CD4-positive, alpha-beta T cell treated with Interleukin-17A for 4 hours (primary cell): ENCODE measurements at regions not wholly inside any gene's neighbourhood (a gene's known extent, or its start where the extent isn't known, plus 50 kb on each side); places are given as distances from the start of the nearest gene placed in this dataset.

Experiments
- DNase-seq: peaks from one replicate; pipeline ENCODE4 v3.0.0-alpha.2; 2020; ENCODE audit warnings: mixed read lengths

DNA sequence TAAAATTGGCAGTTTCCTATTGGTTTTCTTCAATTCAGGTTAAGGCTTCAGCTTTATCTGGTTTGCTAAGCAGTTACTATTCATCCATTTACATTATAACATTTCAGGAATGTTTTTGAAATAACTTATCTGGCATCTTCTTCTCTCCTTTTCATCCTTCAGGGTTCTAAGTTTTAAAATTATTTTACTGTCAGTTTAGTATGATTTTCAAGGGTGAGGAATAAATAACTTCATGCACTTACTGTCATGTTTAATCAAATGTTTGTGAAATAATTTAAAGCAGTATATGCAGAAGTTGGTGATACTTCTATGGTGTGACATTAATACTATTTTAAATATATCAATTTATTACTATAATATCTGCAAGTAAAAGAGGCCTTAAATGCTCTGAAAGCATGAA is 338.1 kb upstream of the MMS22L start:
- DNase-seq: no peak

DNA sequence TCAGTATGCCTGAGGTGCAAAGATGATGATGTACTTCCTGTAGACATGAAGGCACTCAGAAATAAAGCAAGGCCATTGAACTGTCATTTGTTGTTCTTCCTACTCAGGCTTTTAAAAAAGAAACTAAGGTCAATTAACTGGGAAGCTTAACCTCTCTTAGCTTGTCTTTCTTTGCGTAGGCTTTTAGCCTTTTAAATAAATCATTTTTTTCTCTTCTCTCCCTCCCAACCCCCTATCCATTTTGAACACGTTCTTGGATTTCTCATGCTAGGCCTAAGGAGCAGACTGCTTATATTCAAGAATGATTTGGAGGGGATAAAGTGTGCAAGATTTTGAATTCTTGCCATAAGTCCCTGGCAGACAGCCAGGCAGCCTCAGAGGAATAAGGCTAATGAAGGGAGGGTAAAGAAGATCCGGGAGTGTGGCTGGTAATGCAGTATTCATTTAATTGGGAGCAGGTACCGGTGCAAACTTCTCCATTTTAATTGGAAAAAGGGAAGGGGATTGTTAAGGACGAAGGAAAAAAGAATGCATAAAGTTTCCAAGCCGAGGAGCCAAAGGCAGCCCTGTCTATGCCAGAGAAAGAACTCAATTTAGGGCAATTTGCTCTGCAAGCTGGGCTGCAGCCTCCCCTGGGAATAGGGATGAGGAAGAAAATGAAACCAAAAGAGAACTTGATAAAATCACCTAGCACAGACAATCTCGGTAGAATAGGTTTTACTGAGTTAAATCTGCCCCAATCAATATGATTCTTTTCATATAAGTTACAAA is 343.8 kb upstream of the MMS22L start:
- no peak for DNase-seq

DNA sequence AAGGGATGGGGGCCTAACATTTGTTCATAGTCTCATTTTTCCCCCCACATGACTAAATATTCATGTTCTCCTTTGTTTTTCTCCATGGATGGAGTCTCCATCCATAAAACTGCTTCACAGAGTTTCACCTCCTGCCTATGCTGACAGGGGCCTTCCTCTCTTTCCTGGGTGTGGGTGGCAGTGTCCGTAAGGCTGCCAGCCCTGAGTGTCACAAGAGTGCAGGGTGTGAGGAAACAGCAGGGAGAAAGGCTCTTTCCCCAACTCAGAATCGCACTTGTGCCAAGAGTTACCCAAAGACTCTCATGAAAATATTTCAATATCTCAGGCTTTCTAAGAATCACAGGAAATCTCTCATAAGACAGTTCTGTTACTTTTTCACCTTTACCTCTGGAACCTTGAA is 346.2 kb upstream of the MMS22L start:
- DNase-seq: no peak

DNA sequence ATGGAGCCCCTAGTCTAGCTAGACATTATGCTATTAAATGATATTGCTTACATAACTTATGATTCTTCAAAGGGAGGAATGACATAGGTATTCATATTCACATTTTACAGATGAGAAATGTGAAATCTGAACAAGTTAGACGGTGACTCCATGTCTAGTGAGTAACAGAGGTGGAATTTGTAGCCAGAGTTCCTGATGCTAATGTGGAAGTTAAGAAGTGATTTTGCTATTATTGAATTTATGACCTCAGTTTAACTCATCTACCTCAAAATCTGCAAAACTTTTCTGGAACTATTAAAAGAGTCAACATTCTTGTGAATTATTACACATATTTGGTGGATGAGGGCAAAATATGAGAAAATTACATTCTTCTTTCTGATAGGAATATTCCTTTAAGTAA is 347.6 kb upstream of the MMS22L start:
- no peak for DNase-seq

DNA sequence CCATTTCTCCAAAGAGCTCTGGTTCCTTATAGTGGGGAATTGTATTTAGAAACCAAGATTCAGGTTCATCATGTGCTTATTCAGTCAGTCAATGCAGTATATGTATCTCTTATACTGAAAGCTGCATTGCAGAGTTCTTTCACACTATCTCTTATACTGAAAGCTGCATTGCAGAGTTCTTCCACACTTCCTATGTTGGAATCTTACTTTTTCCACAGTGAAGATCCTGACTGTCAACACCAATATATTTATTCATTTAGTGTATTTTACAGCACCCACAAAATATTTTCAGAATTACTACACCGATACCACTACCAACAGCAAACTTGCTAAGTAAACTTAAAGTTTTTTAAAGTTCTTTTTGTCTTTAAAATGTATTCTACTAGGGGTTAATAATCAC is 349.3 kb upstream of the MMS22L start:
- no peak for DNase-seq

DNA sequence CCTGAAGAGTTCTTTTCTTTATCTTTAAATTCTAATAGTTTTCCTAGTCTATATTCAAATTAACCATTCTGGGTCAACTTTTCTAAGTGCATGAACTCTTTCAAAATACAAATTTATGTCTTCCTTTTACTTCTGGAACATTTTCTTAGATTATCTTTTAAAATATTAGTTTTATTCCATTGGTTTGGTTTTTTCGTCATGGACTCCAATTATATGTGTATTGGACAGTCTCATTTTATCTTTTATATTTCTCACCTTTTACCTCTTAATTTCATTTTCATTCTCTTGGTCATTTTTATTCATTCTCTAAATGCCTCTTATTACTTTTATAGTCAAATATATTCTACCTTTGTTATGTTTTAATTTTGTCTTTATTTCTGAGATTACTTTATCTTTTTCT is 356.7 kb upstream of the MMS22L start:
- no peak for DNase-seq

DNA sequence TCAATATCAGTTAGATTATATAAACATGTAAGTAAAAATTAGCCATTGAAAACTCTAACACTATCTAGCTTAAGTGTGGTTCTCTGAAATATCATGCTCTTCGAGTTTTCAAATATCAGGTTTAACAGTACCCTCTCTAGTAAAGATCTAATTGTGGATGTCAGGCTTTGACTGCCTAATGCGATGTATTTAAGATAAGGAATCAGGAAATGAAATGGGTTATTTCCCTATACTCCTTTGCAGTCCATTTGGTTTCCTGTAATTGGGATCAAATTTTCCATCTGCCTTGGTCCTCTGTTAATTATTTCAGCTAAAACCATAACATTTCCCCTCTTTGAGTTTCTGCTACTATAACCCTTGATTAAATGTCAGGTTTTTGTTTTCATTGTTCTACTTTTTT is 361.3 kb upstream of the MMS22L start:
- no peak for DNase-seq

DNA sequence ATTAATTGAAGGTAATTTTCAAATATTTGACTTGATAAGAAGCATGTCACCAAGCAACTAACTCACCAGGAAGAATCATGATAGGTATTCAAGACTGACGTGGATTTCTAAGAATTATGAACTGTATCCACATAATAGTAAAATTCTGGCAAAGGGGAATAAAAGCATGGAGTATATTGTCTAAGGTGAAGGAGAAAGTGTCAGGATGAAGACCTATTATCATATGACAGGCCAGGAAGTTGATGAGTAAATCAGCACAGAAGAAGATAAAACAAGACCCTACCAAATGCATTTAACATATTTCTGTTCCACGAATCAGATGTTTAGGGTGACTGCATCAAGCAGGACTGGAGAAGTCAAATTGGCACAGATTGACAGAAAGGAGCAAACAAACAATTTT is 362.7 kb upstream of the MMS22L start:
- no peak for DNase-seq

DNA sequence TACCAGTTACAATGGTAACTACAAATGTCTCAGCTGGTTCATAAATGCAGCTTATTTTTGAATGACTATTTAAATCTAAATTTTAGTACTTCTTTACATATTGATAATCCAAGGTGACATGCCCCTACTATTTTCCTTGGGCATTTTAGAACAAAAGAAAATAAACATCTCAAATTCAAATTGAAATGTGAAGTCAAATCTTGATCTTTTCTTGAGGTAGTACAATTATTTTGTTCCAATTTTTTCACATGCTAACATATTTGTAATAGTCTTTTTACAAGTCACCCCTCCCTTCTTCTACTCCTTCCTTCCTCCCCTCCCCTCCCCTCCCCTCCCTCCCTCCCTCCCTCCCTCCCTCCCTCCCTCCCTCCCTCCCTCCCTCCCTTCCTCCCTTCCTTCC is 370.1 kb upstream of the MMS22L start:
- DNase-seq: no peak

DNA sequence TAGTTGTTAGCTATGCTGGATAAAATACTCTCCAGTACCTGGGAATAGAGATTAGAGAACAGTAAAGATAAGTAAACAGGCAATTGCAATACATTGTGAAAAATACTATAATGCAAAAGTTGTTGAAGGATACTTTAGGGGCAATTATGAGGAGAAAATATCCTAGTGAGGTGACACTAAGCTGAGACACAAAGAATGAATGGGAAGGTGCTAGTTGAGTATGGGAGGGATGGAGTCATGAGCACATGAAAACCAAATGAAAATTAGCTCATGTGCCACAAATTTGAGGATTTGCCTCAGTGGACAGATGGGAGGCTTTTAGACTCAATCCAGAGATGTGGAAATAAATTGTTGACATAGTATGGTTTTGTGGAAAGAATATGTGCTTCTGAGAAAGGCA is 370.5 kb upstream of the MMS22L start:
- DNase-seq: no peak

DNA sequence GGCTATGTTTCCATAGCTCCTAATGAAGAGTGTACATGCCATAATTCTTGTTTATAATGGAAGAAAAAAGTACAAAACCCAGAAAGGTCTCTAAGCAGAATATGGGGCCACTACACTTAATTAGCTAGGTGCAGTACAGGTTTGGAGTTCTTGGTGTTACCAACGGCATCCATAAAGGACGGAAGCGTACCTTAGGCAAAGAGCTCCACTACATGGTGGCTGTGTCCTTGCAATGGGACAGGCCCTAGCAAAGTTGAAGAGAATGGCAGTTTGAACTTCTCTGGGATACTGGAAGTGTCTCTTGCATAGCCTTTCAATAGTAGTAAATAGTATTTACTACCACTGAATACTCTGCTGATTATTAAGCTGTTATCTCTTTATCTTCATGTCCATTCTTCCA is 371.7 kb upstream of the MMS22L start:
- no peak for DNase-seq

DNA sequence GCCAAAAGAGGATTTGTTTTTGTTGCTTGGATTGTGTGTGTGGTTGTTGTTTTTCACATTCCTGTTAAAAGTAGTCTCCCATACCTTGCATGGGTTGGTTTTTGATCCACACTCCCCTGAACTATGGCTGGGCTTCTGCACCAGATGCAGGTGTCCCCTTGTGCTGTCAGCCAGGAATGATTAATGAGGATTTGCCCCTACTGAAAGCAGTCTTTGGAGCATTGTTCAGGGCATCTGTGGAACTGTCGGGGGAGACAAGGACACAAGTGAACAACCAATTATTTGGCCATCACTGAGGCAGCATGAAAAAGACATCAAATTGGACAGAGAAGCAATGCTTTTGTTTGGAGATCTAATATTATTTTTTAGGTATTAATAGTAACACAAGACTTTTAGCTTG is 373.2 kb upstream of the MMS22L start:
- no peak for DNase-seq

DNA sequence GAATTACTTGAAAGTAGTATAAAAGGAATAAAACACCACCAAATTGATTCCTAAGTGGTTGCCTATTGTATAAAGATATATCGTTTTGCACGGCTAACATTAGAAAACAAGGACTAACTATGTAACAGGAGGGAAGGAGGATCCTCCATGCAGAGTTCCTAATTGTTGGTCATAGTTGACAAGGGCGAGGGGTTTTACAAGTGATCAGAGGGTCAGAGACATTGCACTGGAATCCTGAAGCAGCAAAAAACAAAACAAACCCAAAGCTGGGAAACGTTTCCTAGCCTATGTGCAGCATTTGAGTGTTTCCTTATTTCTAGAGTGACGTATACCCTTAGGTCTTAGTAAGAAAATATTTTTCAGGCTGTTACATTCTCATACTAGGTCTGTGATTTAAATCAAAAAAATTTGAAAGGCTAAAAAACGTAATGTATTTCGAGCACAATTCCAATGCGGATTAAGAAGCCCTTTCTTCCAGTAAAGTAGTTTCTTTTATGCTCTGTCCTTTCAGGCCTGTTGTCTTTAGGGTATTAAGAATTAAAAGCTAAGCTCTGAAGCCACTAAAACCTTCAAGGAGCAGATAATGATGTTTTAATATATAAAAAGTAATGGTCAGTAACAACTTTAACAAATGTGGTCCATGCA is 373.8 kb upstream of the MMS22L start:
- no peak for DNase-seq

DNA sequence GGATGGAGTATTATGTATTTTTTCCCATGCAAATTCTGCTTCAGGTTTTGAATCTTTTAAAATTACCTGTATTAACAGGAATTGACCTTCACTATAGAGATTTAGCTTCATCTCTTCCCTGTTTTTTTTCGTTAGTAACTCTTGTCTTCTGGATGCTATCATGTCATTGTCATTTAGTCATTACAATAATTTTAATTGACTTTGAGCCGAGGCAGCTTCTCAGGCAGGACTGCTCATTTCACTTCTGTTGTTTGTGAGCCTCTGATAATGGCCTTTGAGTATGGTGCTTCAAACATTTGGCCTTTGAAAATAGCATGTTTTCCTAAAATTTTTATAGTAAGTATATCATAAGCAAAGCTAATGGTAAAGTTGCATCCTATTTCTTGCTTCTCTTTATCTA is 375.1 kb upstream of the MMS22L start:
- DNase-seq: no peak

DNA sequence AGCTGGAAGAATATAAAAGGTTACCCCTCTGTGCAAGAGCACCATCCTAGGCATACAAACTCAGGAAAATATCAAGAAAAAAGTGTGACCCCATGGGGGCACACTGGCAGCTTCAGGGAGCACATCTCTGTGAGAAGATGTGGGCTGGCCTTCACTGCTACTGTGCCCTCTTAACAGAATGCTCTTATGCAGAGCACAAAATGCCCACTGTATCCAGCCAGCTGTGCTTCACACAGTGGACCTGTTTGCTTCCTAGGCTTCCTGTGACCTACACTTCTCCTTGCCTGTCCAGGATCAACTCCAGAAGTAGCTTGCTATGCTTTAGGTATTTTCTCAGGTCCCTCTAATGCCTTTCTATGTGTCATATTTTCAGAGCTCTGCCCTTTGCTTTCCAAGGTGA is 380.2 kb upstream of the MMS22L start:
- DNase-seq: no peak

DNA sequence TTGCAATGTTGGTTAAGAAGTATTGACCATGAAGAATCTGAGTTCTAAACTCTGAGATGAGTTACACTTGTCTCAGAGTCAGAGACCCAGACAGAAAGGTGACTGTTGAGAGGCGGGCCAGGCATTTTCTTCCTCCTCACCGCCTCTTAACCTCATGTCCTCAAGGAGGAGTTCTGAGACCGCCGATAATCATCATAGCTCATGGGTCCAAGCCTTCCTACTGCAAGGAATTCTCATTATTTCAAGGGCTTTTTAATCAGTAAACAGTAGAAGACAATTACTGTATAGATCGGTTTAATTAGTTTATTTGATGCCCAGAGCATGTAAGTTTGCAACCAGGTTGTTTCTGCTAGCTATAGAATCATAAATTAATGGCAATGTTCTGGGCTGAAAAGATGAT is 382.4 kb upstream of the MMS22L start:
- no peak for DNase-seq

DNA sequence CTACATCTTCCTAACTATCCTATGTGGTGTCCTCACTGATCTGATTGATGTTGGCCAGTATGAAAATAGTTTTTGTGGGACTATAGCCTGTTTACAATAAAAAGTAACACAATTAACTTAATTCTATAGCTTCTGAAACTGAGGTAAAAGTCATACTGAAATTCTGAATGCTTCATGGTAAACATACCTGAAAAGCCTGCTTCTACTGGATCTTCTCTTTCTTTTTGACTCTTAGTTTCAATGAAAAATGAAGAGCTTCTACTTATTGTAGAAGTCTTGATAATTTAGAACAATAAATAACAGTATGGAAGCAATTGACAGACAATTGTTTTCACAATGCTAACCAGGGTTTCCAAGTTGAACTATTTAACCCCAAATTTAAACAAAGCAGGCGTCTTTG is 383.9 kb upstream of the MMS22L start:
- no peak for DNase-seq

DNA sequence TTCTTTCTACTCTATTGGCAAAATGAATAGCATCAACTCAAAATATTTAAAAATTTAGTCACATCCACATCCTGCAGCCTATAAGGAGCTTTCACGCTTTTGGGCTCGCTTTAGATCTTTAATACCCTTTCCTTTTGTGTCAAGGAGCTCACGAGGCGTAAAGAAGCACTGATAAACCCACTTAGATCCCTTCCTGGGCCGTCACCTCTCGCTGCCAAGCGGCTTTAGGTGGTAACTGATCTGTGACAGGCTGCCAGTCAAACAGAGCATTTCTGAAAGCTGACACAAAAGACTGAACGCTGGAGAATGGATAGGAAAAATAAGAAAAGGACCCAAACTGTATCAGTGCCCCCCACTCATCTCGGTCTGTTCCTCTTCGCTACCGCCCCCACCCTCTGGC is 385.7 kb upstream of the MMS22L start:
- DNase-seq: no peak

DNA sequence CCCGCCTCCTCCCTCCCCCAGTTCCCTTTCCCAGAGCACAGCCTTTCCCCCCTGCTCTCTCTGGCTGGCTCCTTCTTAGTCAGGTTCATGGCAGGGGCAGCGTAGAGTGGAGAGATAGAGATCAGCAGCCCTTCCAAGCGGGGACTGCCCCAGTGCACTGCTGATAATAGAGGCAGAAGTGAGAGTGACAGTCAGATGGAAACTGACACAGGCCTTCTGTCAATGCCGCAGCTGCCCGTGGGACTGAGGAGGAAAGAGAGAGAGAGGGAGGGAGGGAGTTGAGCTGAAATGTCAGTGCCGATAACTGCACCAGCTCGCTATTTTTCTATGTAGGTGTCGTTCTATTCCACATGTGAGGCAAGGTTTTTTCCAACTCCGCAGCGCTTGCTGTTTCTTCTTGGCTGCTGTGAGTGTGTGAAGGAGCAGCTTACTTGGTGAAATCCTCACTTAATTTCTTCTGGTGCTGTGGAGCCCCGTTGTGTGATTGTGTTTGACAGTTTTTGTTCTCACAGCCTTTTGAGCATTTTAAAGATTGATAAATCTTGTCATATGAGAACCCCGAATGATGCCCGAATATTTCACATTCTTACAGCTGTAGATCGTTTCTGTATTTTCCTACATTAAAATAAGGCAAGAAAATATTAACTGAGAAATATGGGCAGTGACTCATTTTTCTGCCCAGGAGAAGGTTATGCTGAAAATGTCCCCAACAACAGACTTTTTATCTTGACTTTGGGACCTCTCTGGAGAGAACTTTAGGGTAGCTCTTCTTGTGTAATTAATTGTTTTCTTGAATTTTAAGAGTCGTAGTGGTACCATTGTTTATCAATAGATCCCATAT is 386.4 kb upstream of the MMS22L start:
- DNase-seq: no peak

DNA sequence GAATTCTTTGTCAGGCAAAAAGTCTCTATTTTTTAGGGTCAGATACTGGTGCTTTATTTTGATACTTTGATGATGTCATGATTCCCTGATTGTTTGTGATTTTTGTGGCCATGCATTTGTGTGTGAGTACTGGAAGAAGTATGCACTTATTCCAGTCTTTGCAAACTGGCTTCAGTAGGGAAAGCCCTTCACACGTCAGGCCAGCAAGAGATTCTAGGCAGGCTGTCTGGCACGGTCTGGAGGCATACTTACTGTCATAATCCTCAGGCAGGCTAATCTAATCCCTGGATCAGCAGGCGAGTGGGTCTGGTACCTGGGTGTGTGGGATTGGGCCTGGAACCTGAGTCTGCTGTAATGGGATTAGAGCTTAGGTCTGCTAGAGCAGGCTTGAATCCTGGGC is 391.8 kb upstream of the MMS22L start:
- DNase-seq: no peak

DNA sequence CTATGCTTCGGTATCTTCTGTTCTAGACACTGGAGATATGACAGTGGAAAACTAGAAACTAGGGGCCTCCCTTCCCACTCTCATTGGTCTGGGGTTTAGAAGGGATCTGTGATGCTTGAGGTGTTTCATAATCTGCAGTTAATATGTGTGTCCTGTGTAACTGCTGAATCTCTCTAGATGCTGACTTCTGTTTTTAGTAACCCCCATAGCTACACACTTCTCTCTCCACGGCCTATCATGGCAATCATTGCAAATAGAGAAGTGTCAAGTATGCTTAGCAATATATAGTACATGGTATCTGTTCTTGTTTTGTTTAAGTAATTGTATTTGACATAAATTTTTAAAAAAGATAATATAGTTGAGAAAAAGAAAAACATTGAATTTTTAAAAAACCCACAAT is 394.6 kb upstream of the MMS22L start:
- no peak for DNase-seq

DNA sequence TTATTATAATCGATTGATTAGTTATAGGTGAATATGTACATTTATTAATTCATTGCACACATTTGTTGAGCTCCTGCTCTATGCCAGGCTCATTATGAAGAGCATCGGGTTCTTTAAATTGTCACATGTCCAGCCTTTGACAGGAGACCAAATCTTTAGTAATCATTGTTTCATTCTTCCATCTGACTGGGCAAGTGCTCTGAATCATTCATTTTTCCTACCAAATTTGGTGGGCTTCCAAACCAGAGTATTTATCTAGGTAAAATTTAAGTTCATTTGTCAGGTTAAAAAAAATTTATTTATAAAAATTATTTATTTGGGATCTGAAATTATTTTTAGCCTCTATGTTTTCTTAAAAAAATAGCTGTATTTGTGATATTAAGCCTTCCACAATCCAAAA is 404.9 kb upstream of the MMS22L start:
- DNase-seq: no peak

DNA sequence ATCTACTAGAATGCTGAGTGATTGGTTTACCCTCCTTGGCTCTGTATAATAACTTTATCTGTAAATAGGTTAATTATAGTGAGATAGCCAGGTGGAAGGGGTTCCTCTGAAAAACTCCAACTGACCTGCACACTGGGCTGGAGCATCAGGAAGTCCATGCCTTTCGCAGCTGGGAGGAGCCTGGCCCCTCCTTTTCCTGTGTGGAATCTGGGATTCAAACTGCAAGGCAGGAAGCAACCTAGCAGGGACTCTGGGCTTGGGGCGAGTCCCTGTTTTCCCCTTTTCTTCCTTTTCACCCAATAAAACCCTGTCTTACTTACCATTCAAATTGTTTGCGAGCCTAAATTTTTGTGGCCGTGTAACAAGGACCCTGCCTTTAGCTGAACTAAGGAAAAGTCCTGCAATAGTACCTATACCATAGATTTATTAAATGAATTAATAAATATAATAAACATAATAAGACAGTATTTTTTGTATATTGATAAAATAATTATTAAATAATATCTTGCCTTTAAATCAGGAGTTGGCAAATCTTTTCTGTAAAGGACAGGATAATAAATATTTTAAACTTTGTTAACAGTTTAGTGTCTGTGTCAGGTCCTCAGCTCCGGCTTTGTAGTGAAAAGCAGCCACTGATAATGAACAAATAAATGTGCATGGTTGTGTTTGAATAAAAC is 406.2 kb upstream of the MMS22L start:
- no peak for DNase-seq

DNA sequence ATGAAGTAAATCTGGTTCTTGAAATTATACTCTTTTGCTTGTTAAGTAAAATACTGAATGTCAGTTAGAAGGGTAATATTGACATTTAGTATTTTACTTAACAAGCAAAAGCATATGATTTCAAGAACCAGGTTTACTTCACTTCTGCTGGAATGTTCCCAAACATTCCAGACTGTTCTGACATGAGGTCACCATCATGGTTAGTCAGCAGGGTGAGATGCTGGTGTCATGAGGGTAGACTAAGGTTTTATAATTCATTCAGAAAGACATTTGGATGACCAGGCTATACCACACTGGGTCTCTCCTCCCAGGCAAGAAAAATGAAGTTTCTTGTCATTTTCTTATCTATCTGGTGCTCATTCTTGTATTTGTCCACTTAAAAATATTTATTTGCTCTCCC is 414.4 kb upstream of the MMS22L start:
- DNase-seq: no peak
